ENCODE measurements at regions not wholly inside any gene's neighbourhood (a gene's known extent, or its start where the extent isn't known, plus 50 kb on each side); places are given as distances from the start of the nearest gene placed in this dataset.
"Not testable (repeated sequence)": the region's sequence is repeated elsewhere in the genome, so short reads cannot be mapped to it uniquely, and the experiment has no call there.

GRCh38 chr14:49364752-49365117 lies 221.4 kb downstream of the RPS29 start:
- DNase-seq, result no peak

- no peak for DNase-seq
Observed at GRCh38 chr14:49363821-49364751, 222.1 kb downstream of the RPS29 start.

GRCh38 chr14:49362916-49363315 lies 223.3 kb downstream of the RPS29 start:
- DNase-seq, result no peak

DNA sequence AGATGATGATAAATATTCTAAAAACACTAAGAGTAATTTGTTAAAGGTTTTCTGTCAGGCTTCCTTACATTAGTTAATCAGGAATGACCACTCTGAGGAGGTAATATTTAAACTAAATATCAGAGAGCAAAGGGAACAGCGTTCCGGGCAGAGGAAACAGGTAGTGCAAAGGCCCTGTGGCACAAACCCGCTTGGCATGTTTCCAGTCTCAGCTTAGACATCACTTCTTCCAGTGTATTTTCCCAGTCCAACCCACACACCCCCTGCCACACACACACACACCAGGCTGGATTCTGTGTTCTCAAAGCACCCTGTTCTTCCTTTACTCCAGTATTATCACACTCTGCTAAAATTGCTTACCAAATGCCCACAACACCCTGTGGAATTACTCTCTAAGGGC lies 247.1 kb downstream of the RPS29 start:
- no peak for DNase-seq

DNA sequence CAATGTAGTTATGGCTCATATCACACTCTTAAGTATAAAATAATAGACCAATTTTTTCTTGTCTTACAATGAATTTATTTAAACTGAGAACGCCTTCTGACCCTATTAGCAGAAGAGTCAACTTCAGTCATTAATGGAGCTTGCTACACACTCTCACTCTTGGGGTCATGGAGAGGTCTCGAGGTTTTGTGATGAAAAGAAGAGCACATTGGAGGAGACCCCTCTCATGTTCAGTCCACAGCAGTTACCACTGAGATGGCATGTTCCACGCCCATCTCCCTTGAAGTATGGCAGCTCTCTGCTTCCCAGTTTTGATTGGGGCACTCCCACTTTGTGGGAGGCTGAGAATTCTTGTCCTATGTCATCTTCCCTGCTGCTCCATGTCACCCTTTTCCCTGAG lies 266.4 kb downstream of the RPS29 start:
- DNase-seq, result no peak

- no peak for DNase-seq
Observed at GRCh38 chr14:49315570-49315969, 270.6 kb downstream of the RPS29 start.

GRCh38 chr14:49314737-49315136 lies 271.4 kb downstream of the RPS29 start:
- no peak for DNase-seq

GRCh38 chr14:49313108-49313507 lies 273.1 kb downstream of the RPS29 start:
- no peak for DNase-seq

- DNase-seq, result no peak
Observed at GRCh38 chr14:49310298-49310697, 275.9 kb downstream of the RPS29 start.

DNA sequence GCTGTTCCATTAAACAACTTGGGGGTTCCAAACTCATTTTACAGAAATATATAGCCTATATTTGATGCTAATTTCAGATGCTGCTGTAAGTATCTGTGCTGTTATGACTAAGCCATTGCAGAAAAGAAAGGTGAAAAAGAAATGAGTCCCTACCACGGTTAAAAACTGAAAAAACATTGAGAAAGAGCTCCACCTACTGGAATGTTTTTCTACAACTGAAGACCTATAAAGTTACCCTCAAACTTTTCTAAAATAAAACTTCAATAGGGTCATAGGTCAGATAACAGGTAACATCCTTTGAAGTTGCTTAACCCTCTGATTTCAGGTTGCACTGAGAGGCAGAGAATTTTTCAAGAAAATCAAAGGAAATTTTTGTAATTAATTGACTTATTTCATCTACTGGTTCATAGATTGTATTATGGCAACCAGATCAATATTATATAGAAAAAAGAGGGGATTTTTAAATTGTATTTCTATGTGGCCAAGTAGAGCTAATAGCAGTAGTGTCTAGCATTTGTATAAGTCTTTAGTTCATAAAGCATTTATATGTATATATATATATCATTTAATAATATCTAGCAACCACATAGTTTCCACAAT lies 279.9 kb downstream of the RPS29 start:
- DNase-seq, result peak; percentile 41

GRCh38 chr14:49303946-49304516 lies 282.1 kb downstream of the RPS29 start:
- DNase-seq, result peak; percentile 43

DNA sequence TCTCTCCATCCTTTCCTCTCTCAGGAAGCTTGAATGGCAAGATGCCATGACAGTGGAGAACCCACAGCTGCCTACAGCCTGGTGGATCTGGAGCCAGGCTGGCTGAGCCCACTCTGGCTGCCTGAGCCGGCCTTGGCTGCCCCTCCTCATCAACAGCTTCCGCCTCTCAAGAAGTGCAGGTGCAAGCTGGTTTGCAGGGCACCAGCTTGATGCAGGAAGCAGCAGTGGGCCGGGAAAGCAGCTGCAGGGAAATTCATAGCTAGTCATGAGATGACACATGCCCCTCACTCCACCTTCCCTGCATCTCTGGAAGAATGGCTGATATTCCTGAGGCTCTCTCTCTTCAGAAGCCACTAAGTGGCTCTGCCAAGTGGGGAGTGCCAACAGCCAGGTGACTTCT lies 289.1 kb downstream of the RPS29 start:
- DNase-seq, result no peak

GRCh38 chr14:49294621-49295148 lies 291.5 kb downstream of the RPS29 start:
- no peak for DNase-seq

GRCh38 chr14:49287004-49287403 lies 299.2 kb downstream of the RPS29 start:
- no peak for DNase-seq

DNA sequence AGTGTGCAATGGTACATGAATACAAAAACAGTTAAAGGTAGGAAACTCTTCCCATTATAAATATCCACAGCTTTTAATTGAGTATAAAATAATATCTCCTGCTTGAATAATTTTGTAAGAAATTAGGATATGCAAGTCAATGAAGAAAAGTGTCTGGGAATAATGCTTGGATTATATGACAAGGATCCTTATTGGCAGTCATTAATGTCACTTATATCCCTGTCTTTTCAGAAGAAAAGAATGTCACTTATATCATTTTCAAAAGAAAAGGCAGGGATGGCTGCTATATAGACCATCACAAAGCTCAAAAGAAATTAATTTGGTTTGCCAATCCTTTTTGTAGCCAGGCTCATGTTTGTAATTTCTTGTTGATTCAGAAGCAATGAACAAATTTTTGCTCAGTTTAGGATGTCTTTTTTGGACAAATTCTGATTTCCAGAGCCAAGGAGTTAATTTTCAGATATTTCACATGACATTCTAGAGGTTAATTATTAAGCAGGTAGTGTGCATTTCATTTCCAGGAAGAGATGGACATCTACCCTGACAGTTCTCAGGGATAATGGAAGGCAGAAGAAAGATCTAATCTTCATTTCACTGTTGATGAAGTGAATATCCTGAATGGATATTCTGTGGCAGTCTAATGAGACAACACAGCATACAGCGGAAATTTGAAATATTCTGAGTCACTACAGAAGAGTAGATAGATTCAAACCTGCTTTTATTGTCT lies 299.8 kb downstream of the RPS29 start:
- DNase-seq, result no peak

GRCh38 chr14:49280566-49280965 lies 305.6 kb downstream of the RPS29 start:
- DNase-seq, result no peak

- DNase-seq, result no peak
Observed at GRCh38 chr14:49250517-49250916, 335.7 kb downstream of the RPS29 start.

- no peak for DNase-seq
Observed at GRCh38 chr14:49250109-49250508, 336.1 kb downstream of the RPS29 start.

- no peak for DNase-seq
Observed at GRCh38 chr14:49249022-49249421, 337.2 kb downstream of the RPS29 start.

DNA sequence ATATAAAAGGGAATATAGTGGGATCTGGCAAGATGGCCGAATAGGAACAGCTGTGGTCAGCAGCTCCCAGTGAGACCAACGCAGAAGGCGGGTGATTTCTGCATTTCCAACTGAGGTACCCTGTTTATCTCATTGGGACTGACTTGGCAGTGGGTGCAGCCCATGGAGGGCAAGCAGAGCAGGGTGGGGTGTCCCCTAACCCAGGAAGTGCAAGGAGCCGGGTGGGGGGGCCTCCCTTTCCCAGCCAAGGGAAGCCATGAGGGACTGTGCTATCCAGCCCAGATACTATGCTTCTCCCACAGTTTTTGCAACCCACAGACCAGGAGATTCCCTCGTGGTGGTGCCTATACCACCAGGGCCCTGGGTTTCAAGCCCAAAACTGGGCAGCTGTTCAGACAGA lies 342.4 kb downstream of the RPS29 start:
- DNase-seq, result not testable (repeated sequence)

- no peak for DNase-seq
Observed at GRCh38 chr14:49240383-49240782, 345.8 kb downstream of the RPS29 start.

- DNase-seq, result no peak
Observed at GRCh38 chr14:49228552-49228951, 357.6 kb downstream of the RPS29 start.

GRCh38 chr14:49221316-49221715 lies 364.9 kb downstream of the RPS29 start:
- DNase-seq, result no peak
